TTC549 (cell line): ENCODE measurements at regions not wholly inside any gene's neighbourhood (a gene's known extent, or its start where the extent isn't known, plus 50 kb on each side); places are given as distances from the start of the nearest gene placed in this dataset.
"Not testable (repeated sequence)": the region's sequence is repeated elsewhere in the genome, so short reads cannot be mapped to it uniquely, and the experiment has no call there.

Experiments used
- FAIRE-seq: peaks from 2 replicates; lab custom pipeline; 2012; peaks lifted over from hg19 to GRCh38; lab: Jason Lieb, UNC

GRCh38 chr12:67457136-67457535 is 188.0 kb downstream of the CAND1 start:
- FAIRE-seq: no peak

DNA sequence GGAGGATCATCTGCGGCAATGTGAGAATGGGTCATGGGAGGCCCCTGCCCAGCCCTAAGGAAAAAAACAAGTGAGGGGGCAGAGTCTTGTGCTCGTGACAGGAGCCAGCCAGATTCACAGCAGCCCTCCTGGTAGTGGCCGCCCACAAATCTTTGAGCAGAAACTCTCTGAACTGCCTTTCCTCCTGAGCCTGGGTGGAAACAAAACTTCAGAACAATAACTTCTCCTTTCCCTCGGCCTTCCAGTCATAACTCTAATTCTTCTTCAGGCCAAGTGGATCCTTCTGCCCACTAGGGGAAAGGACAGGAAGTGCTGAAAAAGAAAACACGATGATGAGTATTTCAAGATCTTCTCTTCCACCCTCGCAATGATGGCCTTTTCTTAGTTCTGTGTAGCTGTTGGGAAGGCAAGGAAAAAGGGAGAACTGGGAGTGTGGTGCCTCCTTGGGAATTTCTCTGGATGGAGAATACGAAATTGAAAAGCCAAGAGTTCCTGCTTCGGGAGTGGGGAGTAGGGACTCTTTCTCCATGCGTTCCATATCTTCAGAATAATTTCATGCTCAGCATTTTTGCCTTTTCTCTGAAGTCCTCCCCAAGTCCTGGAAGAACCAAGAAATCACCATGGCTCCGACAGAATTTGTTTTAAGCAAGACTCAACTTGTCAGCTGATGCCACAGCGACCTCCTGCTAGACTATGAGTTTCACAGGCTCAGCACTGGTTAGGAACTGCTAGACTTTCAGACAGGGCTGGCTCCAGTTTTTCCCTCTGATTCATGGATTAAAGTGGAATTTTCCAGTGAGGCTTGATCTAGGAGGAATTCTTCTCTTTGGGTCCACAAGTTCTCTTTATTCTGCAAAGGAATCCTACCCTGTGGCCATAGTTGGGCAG is 188.9 kb downstream of the CAND1 start:
- FAIRE-seq: no peak

DNA sequence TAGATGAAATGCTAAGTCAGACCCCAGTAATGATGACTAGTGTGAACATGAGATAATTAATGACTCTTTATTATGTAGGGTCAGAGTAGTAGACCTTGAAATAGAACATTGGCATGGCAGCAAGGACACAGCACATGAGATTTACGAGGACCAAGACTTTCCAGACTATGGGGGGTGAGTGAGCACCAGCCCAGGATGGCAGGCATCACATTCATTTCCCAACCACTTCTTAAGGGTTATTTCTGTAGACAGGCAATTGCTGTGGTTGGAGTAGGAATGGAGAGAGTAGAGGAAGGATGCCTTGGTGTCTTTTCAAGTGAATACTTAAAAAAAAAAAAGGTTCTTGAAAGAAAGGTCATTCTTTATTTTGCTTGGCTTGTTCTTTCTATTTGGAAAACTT is 189.4 kb upstream of the DYRK2 start:
- FAIRE-seq: no peak

- FAIRE-seq: no peak
Observed at GRCh38 chr12:67459578-67459977, 189.0 kb upstream of the DYRK2 start.

DNA sequence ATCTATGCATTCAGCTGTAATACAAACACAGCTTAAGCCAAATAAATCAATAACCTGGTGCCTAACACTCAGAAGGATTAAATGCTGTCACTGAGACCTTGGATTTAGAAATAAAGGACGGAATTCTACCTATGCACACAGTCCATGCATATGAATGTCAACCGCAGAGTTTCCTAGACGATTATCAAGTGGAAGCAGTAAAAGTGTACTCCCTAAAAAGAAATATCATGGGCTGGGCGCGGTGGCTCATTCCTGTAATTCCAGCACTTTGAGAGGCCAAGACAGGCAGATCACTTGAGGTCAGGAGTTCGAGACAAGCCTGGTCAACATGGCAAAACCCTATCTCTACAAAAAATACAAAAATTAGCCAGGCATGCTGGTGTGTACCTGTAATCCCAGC is 188.2 kb upstream of the DYRK2 start:
- FAIRE-seq: no peak

GRCh38 chr12:67468549-67469245 is 179.8 kb upstream of the DYRK2 start:
- no peak for FAIRE-seq

- FAIRE-seq: no peak
Observed at GRCh38 chr12:67469666-67470065, 178.9 kb upstream of the DYRK2 start.

DNA sequence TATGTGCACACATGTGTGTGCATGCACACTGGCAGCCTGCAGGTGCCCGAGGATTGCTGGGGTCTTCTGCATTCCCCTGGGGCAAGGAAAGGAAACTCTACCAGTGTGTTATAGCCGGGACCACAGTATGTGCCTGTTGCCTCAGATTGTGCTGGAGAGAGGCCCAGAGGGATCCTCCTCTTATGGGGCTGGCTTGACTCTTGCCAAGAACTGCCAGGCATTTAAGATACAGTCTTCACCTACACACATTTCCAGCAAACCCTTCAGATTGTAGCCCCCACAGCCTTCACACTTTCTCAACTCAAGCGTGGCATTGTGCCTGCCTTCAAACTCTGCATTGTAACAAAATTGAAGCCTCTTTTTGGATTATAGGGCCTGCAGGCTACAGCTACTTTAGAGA is 176.7 kb upstream of the DYRK2 start:
- FAIRE-seq: no peak

DNA sequence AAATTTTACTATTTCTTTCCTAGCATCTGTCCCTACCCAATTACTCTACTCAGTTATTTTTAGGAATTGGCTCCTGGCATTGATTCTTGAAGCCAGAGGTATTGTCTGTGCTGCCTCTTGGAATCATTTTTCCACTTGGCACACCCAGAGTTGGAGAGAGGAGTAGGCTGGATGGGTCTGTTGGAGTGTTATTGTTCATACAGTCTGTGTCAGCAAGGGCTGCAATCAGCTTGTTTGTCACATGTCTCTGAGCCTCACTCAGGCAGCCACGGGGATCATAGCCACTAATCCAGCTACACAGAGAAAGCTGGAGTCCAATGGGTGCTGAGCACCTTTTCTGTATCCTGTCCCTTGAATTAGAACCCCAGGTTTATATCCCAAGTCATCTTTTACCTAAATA is 176.0 kb upstream of the DYRK2 start:
- FAIRE-seq: no peak

- FAIRE-seq: no peak
Observed at GRCh38 chr12:67474934-67475620, 173.5 kb upstream of the DYRK2 start.

DNA sequence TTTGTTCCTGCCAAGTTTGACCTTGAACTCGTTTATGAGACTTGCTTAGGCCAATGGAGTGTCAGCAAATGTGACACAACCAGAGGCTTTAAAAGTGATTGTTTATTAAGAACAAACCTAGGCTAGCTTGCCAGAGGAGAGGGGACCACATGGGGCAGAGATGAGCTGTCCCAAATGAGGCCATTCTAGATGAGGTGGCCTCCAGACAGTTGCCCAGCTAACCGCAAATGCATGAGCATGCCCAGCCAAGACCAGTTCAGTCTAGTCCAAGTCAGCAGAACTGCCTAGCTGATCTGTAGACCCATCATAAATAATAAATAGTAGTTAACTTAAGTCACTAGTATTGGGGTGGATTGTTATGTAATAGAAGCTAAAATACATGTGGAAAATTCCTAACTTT is 172.8 kb upstream of the DYRK2 start:
- FAIRE-seq: no peak

DNA sequence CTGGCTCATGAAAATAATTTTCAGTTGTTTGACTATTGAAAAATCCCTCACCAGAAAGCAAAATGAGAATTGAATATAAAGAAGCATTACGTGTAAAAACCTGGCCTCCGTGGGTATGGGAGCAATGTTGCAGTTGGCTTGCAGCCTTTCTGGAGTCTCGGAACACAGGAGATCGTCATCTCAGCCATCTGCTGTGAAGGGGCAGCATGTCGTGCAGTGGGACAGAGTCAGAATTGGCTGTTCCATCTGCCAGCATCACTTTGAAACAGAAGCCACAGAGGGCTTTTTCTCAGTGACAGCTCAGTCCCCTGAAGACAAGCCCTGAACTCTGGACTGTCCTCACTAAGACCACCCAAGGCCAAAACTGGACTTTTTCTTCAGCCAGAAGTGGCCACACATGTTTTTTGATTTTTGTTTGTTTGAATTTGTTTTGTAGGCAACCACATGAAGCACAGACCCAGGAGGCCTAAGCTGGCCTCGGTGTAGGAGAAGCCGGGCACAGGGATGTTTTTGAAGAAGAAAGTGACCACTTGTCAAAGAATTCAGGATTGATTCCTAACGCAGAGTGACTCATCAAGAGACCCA is 170.8 kb upstream of the DYRK2 start:
- FAIRE-seq: no peak

DNA sequence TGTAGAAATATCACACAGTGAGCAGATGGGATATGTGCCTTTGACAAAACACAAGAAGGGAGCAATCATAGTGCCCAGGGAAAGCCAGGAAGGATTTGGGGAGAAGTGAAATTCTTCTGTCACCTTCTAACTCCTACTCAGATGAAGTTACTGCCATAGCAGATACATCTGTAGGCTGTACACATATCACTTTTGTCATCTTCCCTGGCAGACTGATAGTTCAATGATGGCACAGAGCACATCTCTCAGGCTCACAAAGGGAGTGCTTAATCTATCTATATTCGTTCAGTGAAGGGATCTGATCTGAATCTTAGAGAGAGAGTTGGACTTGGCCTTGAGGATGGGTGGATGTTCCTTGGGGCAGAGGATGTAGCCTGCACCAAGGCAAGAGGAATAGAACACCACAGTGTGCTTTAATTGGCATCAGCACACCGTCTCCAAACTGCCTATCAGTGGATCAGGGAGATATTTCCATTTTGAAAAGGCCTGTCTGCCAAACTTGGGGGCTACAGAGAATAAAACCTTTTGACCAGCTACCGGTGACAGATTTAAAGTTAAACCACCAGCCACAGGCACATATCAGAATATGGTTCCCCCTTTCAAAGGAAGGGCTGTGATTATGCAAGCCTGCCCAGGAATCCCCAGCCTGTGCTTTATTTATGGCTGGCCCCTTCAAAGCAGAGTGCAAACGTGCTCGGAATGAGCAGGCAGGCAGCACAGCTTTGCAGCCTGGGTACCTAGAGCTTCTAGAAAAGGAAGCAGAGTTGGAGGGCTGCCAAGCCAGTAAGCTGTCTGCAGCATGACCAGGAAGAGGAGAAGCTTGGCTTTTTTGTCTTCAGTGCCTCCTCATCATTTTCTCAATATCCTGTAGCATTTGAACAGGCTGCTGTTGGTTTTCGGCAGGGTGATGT is 165.5 kb upstream of the DYRK2 start:
- FAIRE-seq: no peak

- no peak for FAIRE-seq
Observed at GRCh38 chr12:67483871-67484554, 164.5 kb upstream of the DYRK2 start.

DNA sequence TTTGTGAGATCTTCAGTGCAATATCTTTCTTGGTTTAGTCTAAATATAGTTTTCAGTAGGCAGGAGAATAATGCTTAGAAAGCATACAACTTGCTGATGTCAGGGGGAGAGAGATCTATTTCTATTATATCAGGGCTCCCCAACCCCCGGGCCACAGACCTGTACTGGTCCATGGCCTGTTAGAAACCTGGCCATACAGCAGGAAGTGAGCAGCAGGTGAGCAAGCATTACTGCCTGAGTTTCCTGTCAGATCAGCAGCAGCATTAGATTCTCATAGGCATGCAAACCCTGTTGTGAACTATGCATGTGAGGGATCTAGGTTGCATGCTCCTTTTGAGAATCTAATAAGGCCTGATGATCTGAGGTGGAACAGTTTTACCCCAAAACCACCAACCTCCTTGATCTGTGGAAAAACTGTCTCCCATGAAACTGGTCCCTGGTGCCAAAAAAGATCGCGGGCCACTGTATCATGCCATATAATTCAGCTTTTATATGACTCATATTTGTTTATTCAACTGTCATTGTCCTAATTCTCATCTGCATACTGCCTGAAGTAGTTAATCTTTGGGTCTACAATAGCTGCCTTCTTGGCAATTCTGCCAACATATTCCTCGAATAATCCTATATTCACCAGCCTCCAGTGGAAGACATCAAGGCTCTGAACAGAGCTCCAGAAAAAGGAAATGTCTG is 163.6 kb upstream of the DYRK2 start:
- FAIRE-seq: no peak

DNA sequence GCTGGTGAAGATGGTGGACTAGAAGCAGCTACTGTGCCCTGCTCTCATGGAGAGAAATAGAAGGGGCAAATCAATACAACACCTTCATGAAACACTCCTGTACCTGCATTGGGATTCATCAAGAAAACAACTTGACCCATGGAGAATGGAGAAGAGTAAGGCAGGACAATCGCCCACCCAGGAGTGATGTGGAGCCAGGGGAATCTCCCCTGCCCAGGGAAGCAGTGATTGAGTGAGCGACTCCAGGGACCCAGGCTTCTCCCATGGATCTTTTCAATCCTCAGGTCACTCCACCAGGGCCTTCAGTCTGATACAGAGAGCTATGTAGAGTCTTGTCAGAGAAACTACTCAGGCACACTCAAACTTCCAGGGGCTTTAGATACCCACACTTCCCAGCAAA is 161.9 kb upstream of the DYRK2 start:
- no peak for FAIRE-seq

- FAIRE-seq: not testable (repeated sequence)
Observed at GRCh38 chr12:67488349-67488748, 160.2 kb upstream of the DYRK2 start.

GRCh38 chr12:67489007-67489406 is 159.5 kb upstream of the DYRK2 start:
- FAIRE-seq: no peak

DNA sequence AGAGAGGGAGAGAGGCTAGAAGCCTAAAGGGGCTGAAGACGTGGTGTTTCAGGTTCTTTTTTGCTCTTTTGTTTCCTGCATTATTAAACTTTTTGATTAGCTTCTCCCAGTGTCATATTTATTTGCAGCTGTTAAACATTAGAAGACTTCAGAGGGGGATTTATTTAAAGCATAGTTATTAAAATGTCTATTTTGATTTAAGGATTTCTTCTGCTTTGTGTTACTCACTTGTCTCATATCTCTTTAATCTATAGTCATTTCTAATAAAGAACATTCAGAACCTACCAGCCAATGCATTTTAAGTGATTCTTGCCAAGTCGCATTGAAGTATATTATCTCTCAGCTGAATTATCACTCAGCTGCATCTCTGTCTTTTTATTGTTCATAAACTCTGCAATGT is 152.0 kb upstream of the DYRK2 start:
- FAIRE-seq: no peak

GRCh38 chr12:67498991-67499390 is 149.6 kb upstream of the DYRK2 start:
- no peak for FAIRE-seq

DNA sequence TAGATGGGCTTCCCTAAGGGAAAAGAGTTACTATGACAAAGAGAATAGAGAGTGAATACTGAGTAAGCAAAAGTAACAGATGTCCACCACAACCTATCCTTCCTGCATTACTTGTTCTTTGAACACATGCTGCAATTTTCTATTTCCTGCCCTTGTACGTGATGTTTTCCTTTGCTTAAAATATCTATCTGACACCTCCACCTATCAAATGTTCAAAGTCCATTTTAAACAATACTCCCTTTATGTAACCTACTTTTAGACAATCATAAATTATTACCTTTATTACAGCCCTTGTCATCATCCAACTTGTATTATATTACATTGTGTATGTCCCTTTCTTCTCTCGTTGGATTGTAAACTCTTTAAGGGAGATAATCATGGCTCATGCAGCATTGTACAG is 147.2 kb upstream of the DYRK2 start:
- FAIRE-seq: no peak
